ENCODE measurements at regions not wholly inside any gene's neighbourhood (a gene's known extent, or its start where the extent isn't known, plus 50 kb on each side); places are given as distances from the start of the nearest gene placed in this dataset.

DNA sequence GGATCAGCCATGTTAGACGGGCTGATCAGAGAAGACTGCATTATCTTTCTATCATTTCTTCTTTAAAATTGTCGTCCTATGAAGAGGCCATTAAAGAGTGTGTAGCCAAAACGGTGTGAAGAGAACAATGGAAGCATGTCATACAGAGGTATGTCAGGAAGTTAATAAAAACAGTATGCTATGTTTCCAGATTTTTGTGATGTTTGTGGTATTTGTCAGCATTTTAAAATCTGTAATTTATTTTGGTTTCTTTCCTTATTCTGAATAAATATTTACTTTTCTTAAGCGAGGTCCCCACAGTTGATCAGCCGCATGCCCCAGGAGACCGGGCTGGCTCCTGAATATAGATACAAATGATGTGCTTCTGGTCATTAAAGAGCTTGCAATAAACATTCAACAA, 142.9 kb upstream of the SERP2 start:
- Mint-ChIP-seq H3K4me1 (ENCODE audit: low read depth) (peaks cover 6% of the 10 kb centered on the region), H3K36me3 (ENCODE audit: low read depth) (no peaks in the 10 kb centered on the region; the same call in 1 of the 2 replicates), H3K4me3 (no peak overlapping the region), H3K27ac (no peak overlapping the region), H3K27me3 (ENCODE audit: insufficient read depth) (0 out of 2 replicates have a peak, but pooled peaks cover 5% of the 10 kb centered on the region), H3K9me3 (no peaks in the 10 kb centered on the region)
- no peak for DNase-seq
- TF ChIP-seq, protein P1, sequence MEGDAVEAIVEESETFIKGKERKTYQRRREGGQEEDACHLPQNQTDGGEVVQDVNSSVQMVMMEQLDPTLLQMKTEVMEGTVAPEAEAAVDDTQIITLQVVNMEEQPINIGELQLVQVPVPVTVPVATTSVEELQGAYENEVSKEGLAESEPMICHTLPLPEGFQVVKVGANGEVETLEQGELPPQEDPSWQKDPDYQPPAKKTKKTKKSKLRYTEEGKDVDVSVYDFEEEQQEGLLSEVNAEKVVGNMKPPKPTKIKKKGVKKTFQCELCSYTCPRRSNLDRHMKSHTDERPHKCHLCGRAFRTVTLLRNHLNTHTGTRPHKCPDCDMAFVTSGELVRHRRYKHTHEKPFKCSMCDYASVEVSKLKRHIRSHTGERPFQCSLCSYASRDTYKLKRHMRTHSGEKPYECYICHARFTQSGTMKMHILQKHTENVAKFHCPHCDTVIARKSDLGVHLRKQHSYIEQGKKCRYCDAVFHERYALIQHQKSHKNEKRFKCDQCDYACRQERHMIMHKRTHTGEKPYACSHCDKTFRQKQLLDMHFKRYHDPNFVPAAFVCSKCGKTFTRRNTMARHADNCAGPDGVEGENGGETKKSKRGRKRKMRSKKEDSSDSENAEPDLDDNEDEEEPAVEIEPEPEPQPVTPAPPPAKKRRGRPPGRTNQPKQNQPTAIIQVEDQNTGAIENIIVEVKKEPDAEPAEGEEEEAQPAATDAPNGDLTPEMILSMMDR (IDR thresholded peaks at IDR 0.05), result no peak

GRCh38 chr13:44231786-44232516, 141.7 kb upstream of the SERP2 start:
- TF ChIP-seq, protein P1 (IDR thresholded peaks at IDR 0.05), result no peak
- DNase-seq, result peak; percentile 87
- Mint-ChIP-seq H3K36me3 (ENCODE audit: low read depth) (no peaks in the 10 kb centered on the region; the same call in 1 of the 2 replicates), H3K27ac (peak overlapping the region; percentile 83), H3K4me3 (peak overlapping the region; percentile 70), H3K27me3 (ENCODE audit: insufficient read depth) (0 out of 2 replicates have a peak, but pooled peaks cover 5% of the 10 kb centered on the region), H3K9me3 (no peaks in the 10 kb centered on the region), H3K4me1 (ENCODE audit: low read depth) (peaks cover 16% of the 10 kb centered on the region)

GRCh38 chr13:44232774-44233173, 140.8 kb upstream of the SERP2 start:
- TF ChIP-seq, protein P1 (IDR thresholded peaks at IDR 0.05), result no peak
- Mint-ChIP-seq H3K4me3 (no peak overlapping the region), H3K4me1 (ENCODE audit: low read depth) (peaks cover 24% of the 10 kb centered on the region), H3K9me3 (no peaks in the 10 kb centered on the region), H3K27ac (no peak overlapping the region), H3K36me3 (ENCODE audit: low read depth) (no peaks in the 10 kb centered on the region; the same call in 1 of the 2 replicates), H3K27me3 (ENCODE audit: insufficient read depth) (no peaks in the 10 kb centered on the region)
- DNase-seq, result no peak

DNA sequence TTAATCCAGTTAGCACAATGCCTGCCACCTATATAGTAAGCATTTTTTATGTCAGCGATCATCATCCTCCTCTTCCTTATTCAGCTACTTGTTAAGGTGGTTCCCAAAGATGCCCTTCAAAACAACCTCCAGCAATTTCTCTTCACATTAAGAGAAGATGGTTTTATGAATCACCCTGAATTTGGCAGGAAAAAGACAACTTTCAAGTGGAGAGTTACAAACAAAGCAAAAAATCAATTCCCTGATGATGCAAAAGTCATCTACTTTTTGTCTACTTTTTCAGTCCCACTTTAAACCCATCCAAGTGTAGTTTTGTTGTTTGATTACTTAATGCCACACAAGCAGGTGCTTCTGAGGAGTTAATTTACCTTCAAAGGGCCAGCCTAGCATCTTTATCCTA, 139.1 kb upstream of the SERP2 start:
- Mint-ChIP-seq H3K27ac (no peak overlapping the region), H3K4me3 (no peak overlapping the region)

DNA sequence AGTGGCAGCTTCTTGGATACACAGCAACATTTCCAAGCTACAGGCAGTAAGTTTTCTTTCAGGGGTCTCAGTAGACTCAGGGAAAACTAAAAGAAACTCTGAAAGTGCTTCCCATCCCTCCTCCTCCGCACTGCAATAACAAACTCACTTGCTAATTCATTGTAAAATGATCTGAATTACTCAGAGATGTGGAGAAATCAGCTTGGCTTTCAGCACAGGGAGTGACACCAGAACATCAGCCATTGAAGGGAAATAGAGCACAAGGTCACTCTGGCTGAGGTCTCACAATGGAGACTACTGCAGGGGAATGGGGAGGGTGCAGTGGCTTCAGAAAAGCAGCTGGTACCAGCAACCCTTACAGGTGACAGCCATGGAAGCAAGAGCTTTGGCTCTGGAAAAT, 137.3 kb upstream of the SERP2 start:
- TF ChIP-seq, protein P1 (IDR thresholded peaks at IDR 0.05), result no peak
- Mint-ChIP-seq H3K9me3 (no peaks in the 10 kb centered on the region), H3K4me1 (ENCODE audit: low read depth) (peaks cover 33% of the 10 kb centered on the region), H3K27me3 (ENCODE audit: insufficient read depth) (no peaks in the 10 kb centered on the region), H3K36me3 (ENCODE audit: low read depth) (no peaks in the 10 kb centered on the region; the same call in 1 of the 2 replicates), H3K27ac (peak overlapping the region; percentile 87; the same call in 1 of the 2 replicates), H3K4me3 (no peak overlapping the region)
- DNase-seq, result no peak

More for the DNA sequence above, 139.1 kb upstream of the SERP2 start:
- peaks cover 33% of the 10 kb centered on the region for H3K4me1 Mint-ChIP-seq (ENCODE audit: low read depth)
- DNase-seq, result no peak
- H3K27me3 Mint-ChIP-seq (ENCODE audit: insufficient read depth), result no peaks in the 10 kb centered on the region
- H3K36me3 Mint-ChIP-seq (ENCODE audit: low read depth), result no peaks in the 10 kb centered on the region; the same call in 1 of the 2 replicates
- TF ChIP-seq, protein P1 (IDR thresholded peaks at IDR 0.05), result no peak
- H3K9me3 Mint-ChIP-seq, result no peaks in the 10 kb centered on the region

Measured in HFFc6 (cell line).